ENCODE measurements at regions not wholly inside any gene's neighbourhood (a gene's known extent, or its start where the extent isn't known, plus 50 kb on each side); places are given as distances from the start of the nearest gene placed in this dataset.

DNA sequence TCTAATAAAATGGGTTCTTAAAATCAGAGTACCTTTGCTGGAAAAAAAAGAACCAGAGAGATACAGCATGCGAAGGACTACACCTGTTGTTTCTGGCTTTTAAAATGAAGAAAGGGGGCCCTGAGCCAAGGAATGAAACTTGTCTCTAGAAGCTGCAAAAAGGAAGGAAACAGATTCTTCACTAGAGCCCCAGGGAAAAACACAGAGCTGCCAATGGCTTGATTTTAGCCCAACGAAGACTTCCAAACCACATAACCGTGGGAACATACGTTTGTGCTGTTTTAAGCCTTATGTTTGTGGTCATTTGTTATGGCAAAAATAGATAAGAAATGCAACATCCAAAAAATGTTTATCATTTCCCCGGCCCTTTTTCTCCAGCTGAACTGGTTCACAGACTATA, 780.0 kb downstream of the SORCS1 start:
- no peaks in the 10 kb centered on the region for H3K36me3 ChIP-seq
- H3K4me1 ChIP-seq, result no peaks in the 10 kb centered on the region
- TF ChIP-seq POLR2A (IDR thresholded peaks at IDR 0.05), result no peak
- TF ChIP-seq, protein P1, sequence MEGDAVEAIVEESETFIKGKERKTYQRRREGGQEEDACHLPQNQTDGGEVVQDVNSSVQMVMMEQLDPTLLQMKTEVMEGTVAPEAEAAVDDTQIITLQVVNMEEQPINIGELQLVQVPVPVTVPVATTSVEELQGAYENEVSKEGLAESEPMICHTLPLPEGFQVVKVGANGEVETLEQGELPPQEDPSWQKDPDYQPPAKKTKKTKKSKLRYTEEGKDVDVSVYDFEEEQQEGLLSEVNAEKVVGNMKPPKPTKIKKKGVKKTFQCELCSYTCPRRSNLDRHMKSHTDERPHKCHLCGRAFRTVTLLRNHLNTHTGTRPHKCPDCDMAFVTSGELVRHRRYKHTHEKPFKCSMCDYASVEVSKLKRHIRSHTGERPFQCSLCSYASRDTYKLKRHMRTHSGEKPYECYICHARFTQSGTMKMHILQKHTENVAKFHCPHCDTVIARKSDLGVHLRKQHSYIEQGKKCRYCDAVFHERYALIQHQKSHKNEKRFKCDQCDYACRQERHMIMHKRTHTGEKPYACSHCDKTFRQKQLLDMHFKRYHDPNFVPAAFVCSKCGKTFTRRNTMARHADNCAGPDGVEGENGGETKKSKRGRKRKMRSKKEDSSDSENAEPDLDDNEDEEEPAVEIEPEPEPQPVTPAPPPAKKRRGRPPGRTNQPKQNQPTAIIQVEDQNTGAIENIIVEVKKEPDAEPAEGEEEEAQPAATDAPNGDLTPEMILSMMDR (IDR thresholded peaks at IDR 0.05), result no peak
- DNase-seq, result no peak
- no peak overlapping the region for H3K4me3 ChIP-seq
- no peaks in the 10 kb centered on the region for H3K9me3 ChIP-seq
- intact Hi-C loops (cut with DNase I; ENCODE audit: low total_unique reads), result no loop called here
- no peaks in the 10 kb centered on the region for H3K27me3 ChIP-seq
- no peak overlapping the region for H3K27ac ChIP-seq

DNA sequence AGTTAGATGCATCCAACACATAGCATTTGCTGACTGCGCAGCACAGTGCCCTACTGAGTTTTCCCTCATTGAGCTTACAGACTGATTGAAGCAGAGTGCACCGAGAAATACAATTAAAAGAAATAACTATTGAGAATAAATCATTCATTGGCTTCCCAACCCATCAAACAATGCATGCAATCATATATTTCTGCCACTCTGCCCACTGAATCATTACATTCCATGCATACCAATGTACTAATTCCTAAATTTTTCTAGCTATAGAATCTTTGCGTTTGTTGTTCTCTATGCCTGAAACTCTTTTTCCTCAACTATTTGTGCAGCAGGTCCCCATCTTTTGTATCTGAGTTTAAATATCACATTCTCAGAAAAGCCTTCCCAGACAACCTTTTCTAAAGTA, 783.8 kb downstream of the SORCS1 start:
- H3K27ac ChIP-seq, result no peak overlapping the region
- TF ChIP-seq, protein P1 (IDR thresholded peaks at IDR 0.05), result no peak
- TF ChIP-seq POLR2A (IDR thresholded peaks at IDR 0.05), result no peak
- no peaks in the 10 kb centered on the region for H3K36me3 ChIP-seq
- intact Hi-C loops (cut with DNase I; ENCODE audit: low total_unique reads), result no loop called here
- no peaks in the 10 kb centered on the region for H3K9me3 ChIP-seq
- no peaks in the 10 kb centered on the region for H3K27me3 ChIP-seq
- no peaks in the 10 kb centered on the region for H3K4me1 ChIP-seq
- H3K4me3 ChIP-seq, result no peak overlapping the region
- no peak for DNase-seq

GRCh38 chr10:106378251-106378650, 786.3 kb downstream of the SORCS1 start:
- DNase-seq, result no peak
- H3K36me3 ChIP-seq, result no peaks in the 10 kb centered on the region
- H3K9me3 ChIP-seq, result no peaks in the 10 kb centered on the region
- no peak overlapping the region for H3K27ac ChIP-seq
- no peak overlapping the region for H3K4me3 ChIP-seq
- intact Hi-C loops (cut with DNase I; ENCODE audit: low total_unique reads), result no loop called here
- no peaks in the 10 kb centered on the region for H3K4me1 ChIP-seq
- TF ChIP-seq, protein P1 (IDR thresholded peaks at IDR 0.05), result no peak
- TF ChIP-seq POLR2A (IDR thresholded peaks at IDR 0.05), result no peak
- H3K27me3 ChIP-seq, result no peaks in the 10 kb centered on the region

GRCh38 chr10:106370751-106371150, 793.8 kb downstream of the SORCS1 start:
- no peaks in the 10 kb centered on the region for H3K36me3 ChIP-seq
- H3K4me1 ChIP-seq, result no peaks in the 10 kb centered on the region
- intact Hi-C loops (cut with DNase I; ENCODE audit: low total_unique reads), result no loop called here
- TF ChIP-seq POLR2A (IDR thresholded peaks at IDR 0.05), result no peak
- DNase-seq, result no peak
- H3K9me3 ChIP-seq, result no peaks in the 10 kb centered on the region
- H3K27ac ChIP-seq, result no peak overlapping the region
- no peaks in the 10 kb centered on the region for H3K27me3 ChIP-seq
- H3K4me3 ChIP-seq, result no peak overlapping the region

GRCh38 chr10:106360870-106361269, 803.6 kb downstream of the SORCS1 start:
- TF ChIP-seq, protein P1 (IDR thresholded peaks at IDR 0.05), result no peak
- TF ChIP-seq POLR2A (IDR thresholded peaks at IDR 0.05), result no peak

GRCh38 chr10:106355450-106355849, 809.1 kb downstream of the SORCS1 start:
- no peak for DNase-seq
- intact Hi-C loops (cut with DNase I; ENCODE audit: low total_unique reads), result no loop called here
- no peaks in the 10 kb centered on the region for H3K9me3 ChIP-seq
- H3K36me3 ChIP-seq, result no peaks in the 10 kb centered on the region
- H3K4me1 ChIP-seq, result no peaks in the 10 kb centered on the region
- no peak overlapping the region for H3K27ac ChIP-seq
- H3K4me3 ChIP-seq, result no peak overlapping the region
- TF ChIP-seq, protein P1 (IDR thresholded peaks at IDR 0.05), result no peak
- TF ChIP-seq POLR2A (IDR thresholded peaks at IDR 0.05), result no peak
- H3K27me3 ChIP-seq, result no peaks in the 10 kb centered on the region

More at GRCh38 chr10:106360870-106361269, 803.6 kb downstream of the SORCS1 start:
- DNase-seq, result no peak
- intact Hi-C loops (cut with DNase I; ENCODE audit: low total_unique reads), result no loop called here
- Histone ChIP-seq H3K36me3 (no peaks in the 10 kb centered on the region), H3K4me1 (no peaks in the 10 kb centered on the region), H3K27ac (no peak overlapping the region), H3K9me3 (no peaks in the 10 kb centered on the region), H3K4me3 (no peak overlapping the region), H3K27me3 (no peaks in the 10 kb centered on the region)

Data from uterus (tissue), 3 donors.